Endothelial cell of umbilical vein (primary cell): ENCODE measurements at regions not wholly inside any gene's neighbourhood (a gene's known extent, or its start where the extent isn't known, plus 50 kb on each side); places are given as distances from the start of the nearest gene placed in this dataset.

ENCODE experiments used
- BruUV-seq: library from RNA; stranded (reverse); fragments of 400-500 nt; replicated peaks from 2 replicates; lab custom pipeline; 2021; lab: Mats Ljungman, UMichigan
- CTCF ChIA-PET: fragments of 300-600, 350-600 bp; sonication (Branson Sonifier 250); formaldehyde crosslinking; loops from one replicate; lab custom pipeline; 2021; ENCODE audit warnings: antibody characterized with exemption, inconsistent platforms; lab: Charles Lee
- POLR2A ChIA-PET: fragments of 300-600, 350-600 bp; sonication (Branson Sonifier 250); formaldehyde crosslinking; loops from one replicate; lab custom pipeline; 2021; ENCODE audit warnings: antibody characterized with exemption, inconsistent platforms; lab: Charles Lee
- DNase-seq: peaks from one replicate; pipeline ENCODE4 v3.0.0-alpha.2; 2011; ENCODE audit warnings: low read depth, low spot score
- FAIRE-seq: peaks from 2 replicates; lab custom pipeline; 2011; peaks lifted over from hg19 to GRCh38; lab: Jason Lieb, UNC
- H2AFZ ChIP-seq: 2 replicates; pipeline ENCODE4 v1.6.0; 2012; ENCODE audit warnings: low read depth, low read length, control low read depth, inconsistent platforms
- H3K27ac ChIP-seq: 2 replicates; pipeline ENCODE4 v1.5.1; 2011; ENCODE audit warnings: low read depth, mild to moderate bottlenecking, control low read depth, low read length, moderate library complexity; ENCODE audit not compliant: insufficient read depth
- H3K27me3 ChIP-seq, 2 experiments: 2 replicates each; pipeline versions ENCODE4 v1.6.0 to v1.6.1; 2011; ENCODE audit warnings: low read length in 2 of 2, mixed read lengths in 1 of 2; ENCODE audit not compliant: control insufficient read depth in 2 of 2, insufficient read depth in 2 of 2
- H3K36me3 ChIP-seq, 2 experiments: 2 replicates in 1 of 2; 3 replicates in 1 of 2; pipeline ENCODE4 v1.5.1; 2011; ENCODE audit warnings: low read length in 2 of 2, mild to moderate bottlenecking in 1 of 2, moderate library complexity in 1 of 2; ENCODE audit not compliant: control insufficient read depth in 2 of 2, insufficient read depth in 2 of 2; ENCODE audit errors: extremely low read depth in 1 of 2
- H3K4me1 ChIP-seq: 3 replicates; pipeline ENCODE4 v1.5.1; 2011; ENCODE audit warnings: mild to moderate bottlenecking, low read length; ENCODE audit not compliant: control insufficient read depth, insufficient read depth; ENCODE audit errors: extremely low read depth
- H3K4me2 ChIP-seq: 2 replicates; pipeline ENCODE4 v1.6.1; 2011; ENCODE audit warnings: low read length, control low read depth, mixed read lengths; ENCODE audit not compliant: insufficient read depth
- H3K4me3 ChIP-seq, 3 experiments: fragments of 200-600 bp in 1 of 3; sonication (generic), shearing (Covaris generic) in 1 of 3; replicated peaks in 1 of 3; 2 replicates each; pipeline ENCODE4 v1.5.1; 2011 to 2016; ENCODE audit warnings: control low read depth in 3 of 3, low read length in 3 of 3, mild to moderate bottlenecking in 2 of 3, inconsistent platforms in 1 of 3, low read depth in 1 of 3, moderate library complexity in 1 of 3; ENCODE audit not compliant: insufficient read depth in 1 of 3
- H3K79me2 ChIP-seq: 2 replicates; pipeline ENCODE4 v1.6.0; 2012; ENCODE audit warnings: low read length, inconsistent platforms; ENCODE audit not compliant: control insufficient read depth, insufficient read depth
- H3K9ac ChIP-seq: replicated peaks from 2 replicates; pipeline ENCODE3; 2011; ENCODE audit warnings: low read length, control low read depth; ENCODE audit not compliant: insufficient read depth; ENCODE audit errors: extremely low read depth
- H3K9me1 ChIP-seq: replicated peaks from 3 replicates; pipeline ENCODE4 v1.6.0; 2011; ENCODE audit warnings: mild to moderate bottlenecking, low read length; ENCODE audit not compliant: control insufficient read depth, insufficient read depth; ENCODE audit errors: extremely low read depth
- H3K9me3 ChIP-seq: replicated peaks from 2 replicates; pipeline ENCODE4 v1.5.1; 2012; ENCODE audit warnings: low read length, inconsistent platforms; ENCODE audit not compliant: control insufficient read depth, insufficient read depth
- H4K20me1 ChIP-seq: replicated peaks from 2 replicates; pipeline ENCODE3; 2011; ENCODE audit warnings: mild to moderate bottlenecking, low read length; ENCODE audit not compliant: control insufficient read depth, insufficient read depth; ENCODE audit errors: extremely low read depth
- EZH2 ChIP-seq: IDR thresholded peaks from 2 replicates; pipeline ENCODE4 v1.6.1; 2012; ENCODE audit warnings: borderline replicate concordance, low read depth, mild to moderate bottlenecking, moderate library complexity, low read length, inconsistent platforms; ENCODE audit not compliant: severe bottlenecking
- FOS ChIP-seq: IDR thresholded peaks from 2 replicates; pipeline ENCODE4 v1.6.1; 2011; ENCODE audit warnings: mild to moderate bottlenecking, low read length, moderate library complexity, borderline replicate concordance; ENCODE audit not compliant: insufficient read depth
- GATA2 ChIP-seq: IDR thresholded peaks from 2 replicates; pipeline ENCODE4 v1.7.0; 2011; ENCODE audit warnings: low read depth, mild to moderate bottlenecking, moderate library complexity, mixed read lengths, low read length; ENCODE audit not compliant: insufficient read length, insufficient read depth
- JUN ChIP-seq: IDR thresholded peaks from 2 replicates; pipeline ENCODE4 v1.6.1; 2011; ENCODE audit warnings: borderline replicate concordance, low read depth; ENCODE audit not compliant: insufficient read length, insufficient read depth
- MYC ChIP-seq: IDR thresholded peaks from one replicate; pipeline ENCODE4 v1.6.1; 2011; ENCODE audit warnings: mild to moderate bottlenecking, low read depth, low read length
- POLR2A ChIP-seq: IDR thresholded peaks from 2 replicates; pipeline ENCODE4 v1.6.1; 2012; ENCODE audit warnings: low read depth, mild to moderate bottlenecking, control low read depth, low read length
- POLR2AphosphoS5 ChIP-seq: IDR thresholded peaks from 2 replicates; pipeline ENCODE4 v1.6.1; 2012; ENCODE audit warnings: low read depth, mild to moderate bottlenecking, control low read depth, low read length, moderate library complexity; ENCODE audit not compliant: insufficient read depth
- dilution Hi-C: fragments of 300-500 bp; cut with MboI; formaldehyde crosslinking; loops from one replicate; pipeline ENCODE4 v1.15.0; 2019; ENCODE audit warnings: low sequenced_read_pairs; ENCODE audit not compliant: extremely low pct_ligation_motif_present
- intact Hi-C: fragments of 100-400 bp; cut with micrococcal nuclease; formaldehyde crosslinking; loops from one replicate; pipeline ENCODE4 v1.10.0; 2022
- TF ChIP-seq, protein P1 (sequence below), 2 donors: IDR thresholded peaks; 1 replicate in 1 of 2; 2 replicates in 1 of 2; pipeline ENCODE4 v1.5.1; 2011; ENCODE audit warnings: low read length in 2 of 2, mild to moderate bottlenecking in 2 of 2, moderate library complexity in 2 of 2, control low read depth in 1 of 2, inconsistent platforms in 1 of 2, low read depth in 1 of 2; ENCODE audit not compliant: insufficient read depth in 1 of 2; ENCODE audit errors: extremely low read depth in 1 of 2
- TF ChIP-seq, protein P2 (sequence below): IDR thresholded peaks from 2 replicates; pipeline ENCODE4 v1.6.1; 2011; ENCODE audit not compliant: insufficient read depth, insufficient read length

DNA sequence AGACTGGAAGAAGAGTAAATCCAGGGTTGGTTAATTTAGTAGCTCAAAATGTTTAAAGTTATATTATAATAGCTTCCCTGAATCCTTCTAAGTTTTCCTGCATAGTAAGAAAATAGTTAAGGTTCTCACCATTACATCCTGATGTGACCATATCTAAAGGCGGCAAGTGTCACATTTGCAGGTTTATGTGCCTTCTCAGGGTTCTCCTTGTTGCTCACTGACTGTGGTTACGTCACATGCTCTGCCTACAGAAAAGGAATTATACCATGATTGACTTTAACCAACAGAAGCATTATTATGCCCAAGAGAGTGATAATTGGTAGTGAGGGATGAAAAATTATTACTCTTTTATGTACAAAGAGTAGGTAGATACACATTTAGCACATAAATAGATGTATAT lies 539.8 kb downstream of the PTPRC start:
- Histone ChIP-seq H3K27ac (no peak overlapping the region), H3K9me1 (no peaks in the 10 kb centered on the region), H3K4me3 (no peak overlapping the region), H3K4me1 (no peaks in the 10 kb centered on the region), H3K9ac (no peak overlapping the region), H3K79me2 (no peaks in the 10 kb centered on the region), H4K20me1 (no peaks in the 10 kb centered on the region), H3K9me3 (no peaks in the 10 kb centered on the region), H3K27me3 (no peaks in the 10 kb centered on the region), H2AFZ (no peak overlapping the region), H3K4me2 (no peak overlapping the region), H3K36me3 (no peaks in the 10 kb centered on the region)
- DNase-seq (no peak), FAIRE-seq (no peak)
- BruUV-seq, result no TSS peak
- dilution Hi-C loops (no loop called here), intact Hi-C loops (no loop called here)
- ChIA-PET POLR2A (no interaction called here), CTCF (interaction anchor here (1.0 to 1.3 kb wide), 2 partner anchors 13 to 65 kb away, joined by 3 to 4 read pairs; no protein-coding TSS in a partner anchor)
- TF ChIP-seq JUN (no peak), POLR2A (no peak), FOS (no peak), MYC (no peak), GATA2 (no peak), EZH2 (no peak), POLR2AphosphoS5 (no peak)
- TF ChIP-seq, protein P1, sequence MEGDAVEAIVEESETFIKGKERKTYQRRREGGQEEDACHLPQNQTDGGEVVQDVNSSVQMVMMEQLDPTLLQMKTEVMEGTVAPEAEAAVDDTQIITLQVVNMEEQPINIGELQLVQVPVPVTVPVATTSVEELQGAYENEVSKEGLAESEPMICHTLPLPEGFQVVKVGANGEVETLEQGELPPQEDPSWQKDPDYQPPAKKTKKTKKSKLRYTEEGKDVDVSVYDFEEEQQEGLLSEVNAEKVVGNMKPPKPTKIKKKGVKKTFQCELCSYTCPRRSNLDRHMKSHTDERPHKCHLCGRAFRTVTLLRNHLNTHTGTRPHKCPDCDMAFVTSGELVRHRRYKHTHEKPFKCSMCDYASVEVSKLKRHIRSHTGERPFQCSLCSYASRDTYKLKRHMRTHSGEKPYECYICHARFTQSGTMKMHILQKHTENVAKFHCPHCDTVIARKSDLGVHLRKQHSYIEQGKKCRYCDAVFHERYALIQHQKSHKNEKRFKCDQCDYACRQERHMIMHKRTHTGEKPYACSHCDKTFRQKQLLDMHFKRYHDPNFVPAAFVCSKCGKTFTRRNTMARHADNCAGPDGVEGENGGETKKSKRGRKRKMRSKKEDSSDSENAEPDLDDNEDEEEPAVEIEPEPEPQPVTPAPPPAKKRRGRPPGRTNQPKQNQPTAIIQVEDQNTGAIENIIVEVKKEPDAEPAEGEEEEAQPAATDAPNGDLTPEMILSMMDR (IDR thresholded peaks at IDR 0.05; ENCODE audit: extremely low read depth in 1 of 2, insufficient read depth in 1 of 2, low read depth in 1 of 2, low read length in 2 of 2), result no peak
- TF ChIP-seq, protein P2, sequence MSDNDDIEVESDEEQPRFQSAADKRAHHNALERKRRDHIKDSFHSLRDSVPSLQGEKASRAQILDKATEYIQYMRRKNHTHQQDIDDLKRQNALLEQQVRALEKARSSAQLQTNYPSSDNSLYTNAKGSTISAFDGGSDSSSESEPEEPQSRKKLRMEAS, result no peak
